CD4-positive, alpha-beta T cell treated with Interleukin-21 for 1 hour (primary cell): ENCODE measurements at regions not wholly inside any gene's neighbourhood (a gene's known extent, or its start where the extent isn't known, plus 50 kb on each side); places are given as distances from the start of the nearest gene placed in this dataset.
"Not testable (repeated sequence)": the region's sequence is repeated elsewhere in the genome, so short reads cannot be mapped to it uniquely, and the experiment has no call there.

Experiments
- DNase-seq: peaks from one replicate; pipeline ENCODE4 v3.0.0-alpha.2; 2020

GRCh38 chr21:41630249-41630648 is 122.3 kb upstream of the TMPRSS2 start:
- DNase-seq = no peak

- DNase-seq = no peak
Observed at GRCh38 chr21:41628256-41628655, 120.3 kb upstream of the TMPRSS2 start.

DNA sequence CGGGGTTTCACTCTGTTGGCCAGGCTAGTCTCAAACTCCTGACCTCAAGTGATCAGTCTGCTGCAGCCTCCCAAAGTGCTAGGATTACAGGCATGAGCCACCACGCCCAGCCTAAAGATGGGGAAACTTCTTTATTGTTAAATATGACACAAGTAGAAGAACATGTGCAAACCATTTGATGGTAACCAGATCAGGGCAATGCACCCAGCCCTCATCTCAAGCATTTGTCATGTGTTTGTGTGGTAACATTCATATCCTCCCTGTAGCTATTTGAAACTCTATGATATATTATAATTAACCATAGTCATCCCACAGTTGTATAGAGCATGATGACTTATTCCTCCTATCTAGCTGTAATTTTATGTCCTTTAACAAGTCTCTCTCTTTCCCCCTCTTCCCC is 119.5 kb upstream of the TMPRSS2 start:
- no peak for DNase-seq

- DNase-seq = no peak
Observed at GRCh38 chr21:41626021-41626420, 118.1 kb upstream of the TMPRSS2 start.

DNA sequence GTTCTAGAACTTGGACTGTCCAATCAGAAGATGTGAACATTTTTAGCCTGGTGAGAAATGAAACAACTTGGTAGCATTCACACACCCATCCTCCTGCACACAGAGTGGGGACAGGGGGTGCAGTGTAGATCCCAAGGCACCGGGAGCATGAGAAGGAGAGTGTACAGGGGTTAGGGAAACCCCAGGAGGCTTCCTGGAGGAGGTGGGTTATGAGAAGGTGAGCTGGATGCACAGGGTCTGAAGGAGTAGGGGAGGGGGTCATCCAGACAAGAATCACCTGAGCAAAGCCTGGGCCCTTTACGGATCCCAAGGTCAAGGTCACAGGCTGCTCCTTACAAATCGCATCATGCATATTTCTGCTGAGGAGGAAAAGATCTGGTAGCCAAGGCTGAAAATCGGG is 117.5 kb upstream of the TMPRSS2 start:
- DNase-seq = no peak

DNA sequence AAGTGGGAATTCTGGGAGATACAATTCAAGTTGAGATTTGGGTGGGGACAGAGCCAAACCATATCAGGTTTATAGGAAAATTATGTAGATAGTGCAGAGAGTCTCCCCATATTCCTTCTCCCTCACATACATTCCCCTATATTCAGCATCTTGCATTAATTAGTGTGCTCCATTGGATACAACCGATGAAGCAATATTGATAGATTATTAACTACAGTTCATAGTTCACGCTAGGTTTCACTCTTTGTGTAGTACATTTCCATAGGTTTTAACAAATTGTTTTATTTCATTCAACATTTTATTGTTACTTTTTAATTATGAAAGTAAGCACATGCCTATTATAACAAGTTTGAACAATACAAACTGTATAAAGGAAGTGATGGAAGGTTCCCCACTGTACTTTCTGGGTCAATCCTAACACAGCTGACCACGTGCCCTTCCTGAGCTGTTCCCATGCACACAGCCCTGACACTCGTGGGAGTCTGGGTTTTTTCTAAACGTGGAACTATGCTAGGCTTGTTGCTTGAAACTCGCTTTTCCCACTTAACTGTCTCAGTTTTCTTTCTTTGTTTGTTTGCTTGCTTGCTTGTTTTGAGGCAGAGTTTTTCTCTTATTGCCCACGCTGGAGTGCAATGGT is 116.8 kb upstream of the TMPRSS2 start:
- DNase-seq = no peak

DNA sequence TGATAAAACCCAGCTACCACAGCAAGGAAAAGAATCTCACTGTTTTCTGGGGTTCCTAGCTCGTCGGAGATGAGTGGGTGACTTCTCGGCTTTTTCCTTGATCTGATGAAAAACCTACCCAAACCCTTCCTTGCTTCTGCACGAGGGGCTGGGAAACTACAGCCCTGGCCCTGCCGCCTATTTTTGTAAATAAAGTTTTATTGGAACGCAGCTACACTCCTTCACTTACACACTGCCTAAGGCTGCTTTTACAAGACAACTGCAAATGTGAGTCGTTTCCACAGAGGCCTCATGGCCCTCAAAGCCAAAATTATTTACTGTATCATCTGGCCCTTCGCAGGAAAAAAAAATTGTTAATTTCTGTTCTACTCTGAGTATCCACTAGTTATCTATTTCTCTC is 116.0 kb upstream of the TMPRSS2 start:
- DNase-seq = no peak

DNA sequence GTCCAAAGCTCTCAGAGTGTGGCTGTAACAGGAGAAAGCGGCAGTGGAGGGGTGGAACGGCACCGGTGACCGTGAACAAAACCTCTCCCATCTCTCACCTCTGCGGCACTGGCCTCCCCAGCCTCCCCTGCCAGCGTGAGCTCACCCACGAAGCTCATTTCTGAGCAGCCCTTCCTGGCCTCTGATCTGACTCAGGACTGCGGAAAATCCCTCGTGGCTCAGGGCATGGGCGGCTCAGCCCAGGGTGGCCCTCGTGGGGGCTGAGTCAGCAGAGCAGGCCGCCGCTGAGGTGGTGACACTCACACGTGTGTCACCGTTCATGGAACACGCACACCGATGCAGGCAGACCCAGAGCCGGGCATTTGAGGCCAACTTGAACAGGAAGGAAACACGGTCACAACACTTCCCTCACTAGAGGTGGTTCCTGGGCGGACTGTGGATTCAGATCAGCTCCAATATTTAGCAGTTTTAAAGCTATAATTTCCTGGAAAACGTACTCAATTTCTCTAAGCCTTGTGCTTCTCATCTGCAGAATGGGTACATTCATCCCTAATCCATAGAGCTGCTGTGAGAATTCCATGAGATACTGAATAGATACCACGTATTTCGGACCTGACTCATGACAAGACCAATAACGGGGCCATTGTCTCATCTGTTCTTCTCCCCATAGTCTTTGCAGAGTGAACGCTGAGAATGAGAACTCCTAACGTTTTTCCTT is 115.0 kb upstream of the TMPRSS2 start:
- no peak for DNase-seq

DNA sequence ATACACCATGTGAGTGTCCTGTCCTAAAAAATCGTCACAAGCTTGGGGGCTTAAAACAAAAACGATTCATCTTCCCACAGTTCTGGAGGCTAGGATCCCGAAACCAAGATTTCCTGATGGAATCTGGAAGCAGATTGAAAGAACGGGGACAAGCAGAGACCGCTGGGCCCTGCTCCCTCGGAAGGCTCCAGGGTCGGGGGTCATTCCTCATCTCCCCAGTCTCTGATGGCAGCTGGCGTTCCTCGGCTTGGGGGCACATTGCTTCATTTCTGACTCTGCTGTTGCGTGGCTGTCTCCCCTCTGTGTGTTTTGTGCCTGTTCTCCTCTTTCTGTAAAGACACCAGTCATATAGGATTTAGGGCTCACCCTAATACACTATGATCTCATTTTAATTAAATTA is 114.2 kb upstream of the TMPRSS2 start:
- no peak for DNase-seq

- no peak for DNase-seq
Observed at GRCh38 chr21:41621513-41621912, 113.6 kb upstream of the TMPRSS2 start.

DNA sequence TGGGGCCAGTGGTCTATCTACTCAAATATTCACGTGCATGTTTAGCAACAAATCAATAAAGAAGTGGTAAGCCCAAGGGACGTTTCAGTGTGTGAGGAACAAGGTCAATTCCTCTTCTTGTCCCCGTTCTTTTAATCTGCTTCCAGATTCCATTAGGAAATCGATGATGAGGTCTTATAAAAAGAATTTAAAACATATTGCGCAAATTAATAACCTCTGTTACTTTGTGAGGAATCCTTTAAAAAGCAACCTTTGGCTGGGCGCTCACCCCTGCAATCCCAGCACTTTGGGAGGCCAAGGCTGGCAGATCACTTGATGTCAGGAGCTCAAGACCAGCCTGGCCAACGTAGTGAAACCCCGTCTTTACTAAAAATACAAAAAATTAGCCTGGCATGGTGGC is 113.0 kb upstream of the TMPRSS2 start:
- no peak for DNase-seq

GRCh38 chr21:41620541-41620940 is 112.6 kb upstream of the TMPRSS2 start:
- no peak for DNase-seq

DNA sequence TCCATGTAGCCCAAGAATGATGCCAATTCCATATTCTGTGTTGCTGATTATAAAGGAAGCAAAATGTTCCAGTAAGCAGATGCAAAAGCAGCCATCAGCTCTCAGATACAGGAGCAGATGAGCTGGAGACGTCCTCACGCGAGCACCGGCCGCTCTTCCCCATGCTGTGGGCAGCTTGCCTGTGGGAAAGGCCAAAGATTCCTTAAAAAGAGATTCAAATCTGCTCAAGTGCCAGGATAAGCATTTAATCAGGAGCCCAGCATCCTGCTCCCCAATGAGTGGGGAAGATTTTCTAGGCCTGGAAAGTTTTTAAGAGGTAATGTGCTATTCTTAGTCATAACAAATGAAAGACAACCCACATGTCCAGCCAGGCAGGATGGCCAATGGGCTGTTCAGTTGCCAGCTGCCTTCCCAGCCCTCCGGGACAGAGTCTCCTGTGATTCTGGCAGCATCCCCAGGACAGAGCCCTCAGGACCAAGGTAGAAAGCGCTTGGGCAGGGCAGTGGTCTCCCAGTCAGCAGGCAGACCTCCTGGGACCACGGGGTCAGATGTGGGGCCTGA is 108.2 kb upstream of the TMPRSS2 start:
- DNase-seq = no peak

DNA sequence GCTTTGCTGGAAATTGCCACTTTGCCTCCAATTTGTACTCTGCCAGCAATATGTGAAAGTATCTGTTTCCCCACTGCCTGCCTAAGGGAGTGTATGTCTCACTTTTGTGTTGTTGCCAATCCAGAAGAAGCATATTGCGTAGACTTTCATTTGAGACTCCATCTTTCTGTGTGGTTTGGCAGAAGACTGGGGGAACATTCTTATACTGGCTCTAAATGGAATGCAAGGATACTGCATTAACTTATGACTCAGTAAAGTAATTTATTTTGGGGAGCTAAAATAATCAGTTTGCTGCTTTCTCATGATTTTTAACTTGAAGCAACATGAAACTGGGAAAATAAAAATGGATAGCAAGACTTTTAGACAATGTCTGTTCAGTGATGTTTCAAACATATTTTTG is 107.7 kb upstream of the TMPRSS2 start:
- no peak for DNase-seq

- DNase-seq = no peak
Observed at GRCh38 chr21:41614511-41614910, 106.6 kb upstream of the TMPRSS2 start.

- no peak for DNase-seq
Observed at GRCh38 chr21:41613533-41613909, 105.6 kb upstream of the TMPRSS2 start.

DNA sequence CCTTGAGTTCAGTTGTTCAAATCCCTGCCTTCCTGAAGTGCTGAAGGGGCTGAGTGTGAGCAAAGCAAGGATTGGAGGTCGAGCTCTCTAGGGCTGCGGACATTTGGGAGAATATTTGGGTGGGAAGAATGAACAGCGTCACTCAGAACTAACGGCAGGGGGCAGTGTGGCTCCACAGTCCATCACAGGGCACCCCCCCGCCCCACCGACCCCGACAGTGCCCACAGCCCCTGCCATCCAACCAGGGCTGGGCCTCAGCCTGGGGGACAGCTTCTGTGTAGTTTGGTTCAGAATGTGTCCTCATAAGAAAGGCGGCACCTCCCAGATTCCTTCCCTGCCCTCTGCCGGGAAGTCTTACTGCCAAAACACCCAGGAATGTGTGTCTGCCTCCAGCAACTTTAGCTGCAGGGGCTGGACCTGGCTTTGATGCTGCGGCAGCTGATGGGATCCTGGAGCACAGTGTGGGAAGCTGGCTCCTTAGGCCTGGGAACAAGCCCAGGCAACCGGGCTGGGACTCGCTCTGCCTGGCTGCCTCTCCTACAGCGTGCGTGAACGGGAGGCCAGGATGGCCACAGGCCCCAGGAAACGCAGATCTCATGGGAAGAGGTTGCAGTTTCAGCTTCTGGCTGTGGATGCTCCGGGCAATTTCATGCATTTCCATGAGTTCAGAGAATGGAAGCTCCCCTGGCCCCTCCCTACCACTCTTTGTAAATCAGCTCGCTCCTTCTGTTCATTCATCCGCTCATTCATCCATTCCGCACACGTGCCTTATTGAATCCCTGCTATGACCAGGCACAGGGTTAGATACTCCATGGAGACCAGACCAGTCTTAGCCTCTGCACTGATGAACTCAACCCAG is 104.9 kb upstream of the TMPRSS2 start:
- peak; percentile 2 for DNase-seq

DNA sequence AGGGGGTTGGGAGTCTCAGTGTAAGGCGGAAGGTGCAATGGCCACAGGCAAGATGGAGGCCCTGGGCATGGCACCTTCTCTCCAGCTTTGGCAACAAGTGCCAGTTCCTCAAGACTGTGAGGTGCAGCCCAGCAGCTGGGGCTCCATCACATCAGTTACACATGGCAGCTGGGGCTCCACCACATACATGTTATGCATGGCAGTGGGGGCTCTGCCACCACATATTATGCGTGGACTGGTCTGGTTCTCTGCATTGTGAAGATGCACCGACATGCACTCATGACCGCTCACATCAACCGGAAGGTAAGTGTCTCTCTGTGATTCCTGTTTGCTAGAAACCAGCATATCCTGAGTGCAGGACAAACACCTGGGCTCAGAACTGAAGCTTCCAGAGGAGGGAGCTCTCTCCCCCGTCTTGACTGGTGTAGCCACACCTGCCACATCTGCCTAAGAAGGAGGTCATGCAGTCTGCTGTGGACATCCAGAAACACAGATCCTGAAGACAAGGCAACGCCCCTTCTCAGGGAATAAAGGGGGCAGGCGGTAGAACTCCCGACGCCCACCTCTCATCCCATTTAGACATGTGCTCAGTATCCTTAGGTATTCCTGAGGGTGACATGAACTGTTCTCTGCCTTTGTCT is 104.1 kb upstream of the TMPRSS2 start:
- no peak for DNase-seq

GRCh38 chr21:41611441-41611840 is 103.5 kb upstream of the TMPRSS2 start:
- no peak for DNase-seq

DNA sequence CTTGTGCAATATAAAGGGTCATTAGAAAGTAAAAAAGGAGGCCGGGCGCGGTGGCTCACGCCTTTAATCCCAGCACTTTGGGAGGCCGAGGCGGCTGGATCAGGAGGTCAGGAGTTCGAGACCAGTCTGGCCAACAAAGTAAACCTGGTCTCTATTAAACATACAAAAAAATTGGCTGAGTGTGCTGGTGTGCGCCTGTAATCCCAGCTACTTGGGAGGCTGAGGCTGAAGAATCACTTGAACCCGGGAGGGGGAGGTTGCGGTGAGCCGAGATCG is 102.8 kb upstream of the TMPRSS2 start:
- DNase-seq = not testable (repeated sequence)

GRCh38 chr21:41610042-41610839 is 102.3 kb upstream of the TMPRSS2 start:
- no peak for DNase-seq

GRCh38 chr21:41606706-41607105 is 98.7 kb upstream of the TMPRSS2 start:
- DNase-seq = no peak

- DNase-seq = no peak
Observed at GRCh38 chr21:41605934-41606285, 98.0 kb upstream of the TMPRSS2 start.
